GM10248 (cell line): ENCODE measurements at regions not wholly inside any gene's neighbourhood (a gene's known extent, or its start where the extent isn't known, plus 50 kb on each side); places are given as distances from the start of the nearest gene placed in this dataset.
"Not testable (repeated sequence)": the region's sequence is repeated elsewhere in the genome, so short reads cannot be mapped to it uniquely, and the experiment has no call there.

Experiments used
- CTCF ChIA-PET: fragments of 300-600 bp; sonication (Branson Sonifier 250); formaldehyde crosslinking; extraction: SDS; loops from one replicate; lab custom pipeline; 2021; ENCODE audit warnings: antibody characterized with exemption; lab: Yijun Ruan, JAX
- POLR2A ChIA-PET: fragments of 350-650 bp; sonication (Branson Sonifier 250); formaldehyde crosslinking; extraction: SDS; loops from one replicate; lab custom pipeline; 2020; ENCODE audit warnings: antibody characterized with exemption; lab: Yijun Ruan, JAX
- DNase-seq: peaks from one replicate; pipeline ENCODE4 v3.0.0; 2012; ENCODE audit errors: extremely low spot score
- CTCF ChIP-seq: IDR thresholded peaks from 2 replicates; pipeline ENCODE4 v1.5.1; 2012; ENCODE audit warnings: mild to moderate bottlenecking, low read depth; ENCODE audit errors: extremely low read depth, missing control alignments, control extremely low read depth

GRCh38 chr18:72986103-72986502 lies 118.3 kb upstream of the NETO1 start:
- CTCF ChIA-PET = no interaction called here
- TF ChIP-seq CTCF = no peak
- POLR2A ChIA-PET = no interaction called here
- DNase-seq = no peak

- no peak for DNase-seq
- POLR2A ChIA-PET = no interaction called here
- CTCF ChIA-PET = no interaction called here
- no peak for TF ChIP-seq CTCF
These were observed 117.9 kb upstream of the NETO1 start for GRCh38 chr18:72985686-72986085.

GRCh38 chr18:72984290-72984689 lies 116.5 kb upstream of the NETO1 start:
- POLR2A ChIA-PET = no interaction called here
- CTCF ChIA-PET = no interaction called here
- no peak for TF ChIP-seq CTCF
- DNase-seq = no peak

- CTCF ChIA-PET = no interaction called here
- TF ChIP-seq CTCF = no peak
- POLR2A ChIA-PET = no interaction called here
- no peak for DNase-seq
These were observed 106.1 kb upstream of the NETO1 start for GRCh38 chr18:72973841-72974240.

- TF ChIP-seq CTCF = no peak
- POLR2A ChIA-PET = no interaction called here
- DNase-seq = no peak
- CTCF ChIA-PET = interaction anchor here (1.9 kb wide), 1 partner anchor 9 kb away, joined by 4 read pairs; no protein-coding TSS in a partner anchor
These were observed 97.8 kb upstream of the NETO1 start for GRCh38 chr18:72965616-72966015.

GRCh38 chr18:72958195-72958594 lies 90.4 kb upstream of the NETO1 start:
- CTCF ChIA-PET = interaction anchor here (0.8 kb wide), 1 partner anchor 13 kb away, joined by 3 read pairs; no protein-coding TSS in a partner anchor
- DNase-seq, POLR2A ChIA-PET: not testable (repeated sequence)

GRCh38 chr18:72948439-72948838 lies 80.7 kb upstream of the NETO1 start:
- ChIA-PET CTCF (interaction anchor here (0.9 to 1.3 kb wide), 2 partner anchors 91 to 200 kb away, joined by 3 read pairs; no protein-coding TSS in a partner anchor), POLR2A (no interaction called here)
- no peak for TF ChIP-seq CTCF
- DNase-seq = no peak
